GM23338 (cell line): ENCODE measurements at regions not wholly inside any gene's neighbourhood (a gene's known extent, or its start where the extent isn't known, plus 50 kb on each side); places are given as distances from the start of the nearest gene placed in this dataset.

Experiments
- ATAC-seq: fragments of 200-7000 bp; cut with Tn5 transposase; 3 replicates; pipeline ENCODE4 v1.9.1; 2020
- DNase-seq: peaks from one replicate; pipeline ENCODE4 v3.0.0-alpha.2; 2015; ENCODE audit warnings: low spot score
- H2AFZ ChIP-seq: fragments of 200-600 bp; sonication (generic); 2 replicates; pipeline ENCODE4 v1.8.0; 2016; ENCODE audit warnings: antibody characterized with exemption, mild to moderate bottlenecking, moderate library complexity
- H3F3A ChIP-seq: fragments of 200-600 bp; sonication (generic); replicated peaks from 2 replicates; pipeline ENCODE4 v1.8.0; 2017; ENCODE audit warnings: antibody characterized with exemption, mixed run types, low read depth
- H3K27ac ChIP-seq: fragments of 200-600 bp; sonication (generic); 2 replicates; pipeline ENCODE4 v1.6.1; 2016; ENCODE audit warnings: low read depth
- H3K27me3 ChIP-seq: fragments of 200-600 bp; sonication (generic); 2 replicates; pipeline ENCODE4 v1.8.0; 2016; ENCODE audit warnings: mild to moderate bottlenecking, mixed run types, moderate library complexity; ENCODE audit not compliant: insufficient read depth
- H3K36me3 ChIP-seq: fragments of 200-600 bp; sonication (generic); 2 replicates; pipeline ENCODE4 v1.8.0; 2016; ENCODE audit warnings: mild to moderate bottlenecking; ENCODE audit not compliant: insufficient read depth
- H3K4me1 ChIP-seq: fragments of 200-600 bp; sonication (generic); 2 replicates; pipeline ENCODE4 v1.8.0; 2016; ENCODE audit warnings: mild to moderate bottlenecking, moderate library complexity; ENCODE audit not compliant: insufficient read depth
- H3K4me2 ChIP-seq: fragments of 200-600 bp; sonication (generic); 2 replicates; pipeline ENCODE4 v1.7.1; 2017; ENCODE audit warnings: mixed run types
- H3K4me3 ChIP-seq: fragments of 200-600 bp; sonication (generic); 2 replicates; pipeline ENCODE4 v1.6.1; 2016; ENCODE audit warnings: mixed run types
- H3K79me2 ChIP-seq: fragments of 200-600 bp; sonication (generic); replicated peaks from 2 replicates; pipeline ENCODE4 v1.8.0; 2017; ENCODE audit warnings: mild to moderate bottlenecking; ENCODE audit not compliant: insufficient read depth
- H3K9me2 ChIP-seq: fragments of 200-600 bp; sonication (generic); 2 replicates; pipeline ENCODE4 v1.8.0; 2017; ENCODE audit not compliant: insufficient read depth
- H4K20me1 ChIP-seq: fragments of 200-600 bp; sonication (generic); replicated peaks from 2 replicates; pipeline ENCODE4 v1.8.0; 2017; ENCODE audit warnings: mild to moderate bottlenecking; ENCODE audit not compliant: insufficient read depth
- H3K27ac Mint-ChIP-seq: 2 replicates; pipeline ENCODE4 v1.8.0; 2020; ENCODE audit warnings: inconsistent platforms, mild to moderate bottlenecking, moderate library complexity, mixed read lengths
- H3K27me3 Mint-ChIP-seq: 3 replicates; pipeline ENCODE4 v1.8.0; 2022; ENCODE audit warnings: low read depth, mild to moderate bottlenecking, moderate library complexity, mixed read lengths, inconsistent platforms; ENCODE audit not compliant: insufficient read depth, poor library complexity
- H3K36me3 Mint-ChIP-seq: 3 replicates; pipeline ENCODE4 v1.8.0; 2021; ENCODE audit warnings: low read depth, mild to moderate bottlenecking, inconsistent platforms, moderate library complexity, mixed read lengths
- H3K4me1 Mint-ChIP-seq: 3 replicates; pipeline ENCODE4 v1.8.0; 2020; ENCODE audit warnings: mild to moderate bottlenecking, inconsistent platforms, mixed read lengths
- H3K4me3 Mint-ChIP-seq: 3 replicates; pipeline ENCODE4 v1.8.0; 2021; ENCODE audit warnings: moderate library complexity, mild to moderate bottlenecking, inconsistent platforms, mixed read lengths
- H3K9me3 Mint-ChIP-seq: 3 replicates; pipeline ENCODE4 v1.8.0; 2020; ENCODE audit warnings: moderate library complexity, mild to moderate bottlenecking, inconsistent platforms, mixed read lengths
- CREB1 ChIP-seq: fragments of 250-450 bp; sonication (Bioruptor Pico); IDR thresholded peaks from 2 replicates; pipeline ENCODE4 v1.5.0; 2020; ENCODE audit warnings: low read depth, mild to moderate bottlenecking, moderate library complexity
- EZH2 ChIP-seq: fragments of 200-600 bp; sonication (generic); IDR thresholded peaks from one replicate; pipeline ENCODE4 v1.8.0; 2017; ENCODE audit warnings: antibody characterized with exemption, mild to moderate bottlenecking, low read depth; ENCODE audit not compliant: unreplicated experiment
- EZH2phosphoT487 ChIP-seq: fragments of 200-600 bp; sonication (generic); IDR thresholded peaks from one replicate; pipeline ENCODE4 v1.8.1; 2018; ENCODE audit warnings: antibody characterized with exemption; ENCODE audit not compliant: unreplicated experiment
- JUNB ChIP-seq: IDR thresholded peaks from one replicate; pipeline ENCODE4 v1.6.1; 2016; ENCODE audit warnings: antibody characterized with exemption; ENCODE audit not compliant: unreplicated experiment
- NANOG ChIP-seq: IDR thresholded peaks from 2 replicates; pipeline ENCODE4 v1.6.1; 2016; ENCODE audit warnings: antibody characterized with exemption, borderline replicate concordance
- POLR2AphosphoS5 ChIP-seq: IDR thresholded peaks from 2 replicates; pipeline ENCODE4 v1.6.1; 2016; ENCODE audit warnings: antibody characterized with exemption, low read depth
- STAT1 ChIP-seq: IDR thresholded peaks from one replicate; pipeline ENCODE4 v1.6.1; 2016; ENCODE audit warnings: antibody characterized with exemption; ENCODE audit not compliant: unreplicated experiment
- ZNF114 ChIP-seq: fragments of 250-450 bp; sonication (Bioruptor Pico); IDR thresholded peaks from 2 replicates; pipeline ENCODE4 v1.5.0; 2020; ENCODE audit warnings: mild to moderate bottlenecking, moderate library complexity
- ZNF331 ChIP-seq: fragments of 250-450 bp; sonication (Bioruptor Pico); IDR thresholded peaks from 2 replicates; pipeline ENCODE4 v1.5.0; 2020; ENCODE audit warnings: low read depth, mild to moderate bottlenecking, moderate library complexity
- TF ChIP-seq, protein P1 (sequence below): fragments of 250-450 bp; sonication (Bioruptor Pico); IDR thresholded peaks from 2 replicates; pipeline ENCODE4 v1.5.0; 2020; ENCODE audit warnings: mild to moderate bottlenecking, moderate library complexity
- TF ChIP-seq, protein P2 (sequence below): IDR thresholded peaks from 2 replicates; pipeline ENCODE4 v1.6.1; 2016; ENCODE audit warnings: antibody characterized with exemption
- TF ChIP-seq, protein P3 (sequence below), 2 experiments: fragments of 200-600 bp in 1 of 2; sonication (generic) in 1 of 2; conservative IDR thresholded peaks; 2 replicates each; pipeline versions ENCODE4 v1.5.1 to v1.6.1; 2016 to 2017; ENCODE audit warnings: antibody characterized with exemption in 2 of 2, low read depth in 2 of 2, mild to moderate bottlenecking in 2 of 2, moderate library complexity in 1 of 2
- TF ChIP-seq, protein P4 (sequence below): IDR thresholded peaks from one replicate; pipeline ENCODE4 v1.6.1; 2018; ENCODE audit warnings: antibody characterized with exemption; ENCODE audit not compliant: unreplicated experiment

DNA sequence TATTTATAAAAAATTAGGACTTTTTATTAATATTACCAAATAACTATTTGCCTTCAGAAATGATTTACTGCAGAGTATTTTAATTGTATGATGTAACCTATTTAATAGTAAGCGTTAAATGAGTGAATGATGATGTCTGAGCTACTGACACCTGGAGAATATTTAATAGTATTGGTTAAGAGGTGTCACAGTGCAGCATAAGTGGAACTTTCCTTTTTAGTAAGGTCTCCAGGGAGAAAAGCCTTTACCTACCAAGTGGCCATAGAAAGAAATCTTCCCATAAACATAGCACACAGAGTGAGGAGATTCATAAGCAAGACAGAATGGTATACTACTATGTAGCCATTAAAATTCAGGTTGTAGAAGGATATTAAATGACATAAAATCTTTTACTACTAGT, 441.7 kb downstream of the TBL1XR1 start:
- no peaks in the 10 kb centered on the region for H3K4me1 Mint-ChIP-seq
- H3K9me3 Mint-ChIP-seq = peaks cover 4% of the 10 kb centered on the region; the same call in 1 of the 3 replicates
- H3K4me2 ChIP-seq = no peak overlapping the region
- H3K36me3 ChIP-seq = no peaks in the 10 kb centered on the region
- no peak for DNase-seq
- H3K27me3 ChIP-seq = no peaks in the 10 kb centered on the region
- H3K4me3 ChIP-seq = no peak overlapping the region
- H4K20me1 ChIP-seq = no peaks in the 10 kb centered on the region
- TF ChIP-seq JUNB (no peak), EZH2 (no peak), EZH2phosphoT487 (no peak), NANOG (no peak), ZNF331 (CRISPR knock-in tag) (no peak), CREB1 (no peak), STAT1 (no peak), ZNF114 (CRISPR knock-in tag) (no peak), POLR2AphosphoS5 (no peak)
- TF ChIP-seq, protein P1, sequence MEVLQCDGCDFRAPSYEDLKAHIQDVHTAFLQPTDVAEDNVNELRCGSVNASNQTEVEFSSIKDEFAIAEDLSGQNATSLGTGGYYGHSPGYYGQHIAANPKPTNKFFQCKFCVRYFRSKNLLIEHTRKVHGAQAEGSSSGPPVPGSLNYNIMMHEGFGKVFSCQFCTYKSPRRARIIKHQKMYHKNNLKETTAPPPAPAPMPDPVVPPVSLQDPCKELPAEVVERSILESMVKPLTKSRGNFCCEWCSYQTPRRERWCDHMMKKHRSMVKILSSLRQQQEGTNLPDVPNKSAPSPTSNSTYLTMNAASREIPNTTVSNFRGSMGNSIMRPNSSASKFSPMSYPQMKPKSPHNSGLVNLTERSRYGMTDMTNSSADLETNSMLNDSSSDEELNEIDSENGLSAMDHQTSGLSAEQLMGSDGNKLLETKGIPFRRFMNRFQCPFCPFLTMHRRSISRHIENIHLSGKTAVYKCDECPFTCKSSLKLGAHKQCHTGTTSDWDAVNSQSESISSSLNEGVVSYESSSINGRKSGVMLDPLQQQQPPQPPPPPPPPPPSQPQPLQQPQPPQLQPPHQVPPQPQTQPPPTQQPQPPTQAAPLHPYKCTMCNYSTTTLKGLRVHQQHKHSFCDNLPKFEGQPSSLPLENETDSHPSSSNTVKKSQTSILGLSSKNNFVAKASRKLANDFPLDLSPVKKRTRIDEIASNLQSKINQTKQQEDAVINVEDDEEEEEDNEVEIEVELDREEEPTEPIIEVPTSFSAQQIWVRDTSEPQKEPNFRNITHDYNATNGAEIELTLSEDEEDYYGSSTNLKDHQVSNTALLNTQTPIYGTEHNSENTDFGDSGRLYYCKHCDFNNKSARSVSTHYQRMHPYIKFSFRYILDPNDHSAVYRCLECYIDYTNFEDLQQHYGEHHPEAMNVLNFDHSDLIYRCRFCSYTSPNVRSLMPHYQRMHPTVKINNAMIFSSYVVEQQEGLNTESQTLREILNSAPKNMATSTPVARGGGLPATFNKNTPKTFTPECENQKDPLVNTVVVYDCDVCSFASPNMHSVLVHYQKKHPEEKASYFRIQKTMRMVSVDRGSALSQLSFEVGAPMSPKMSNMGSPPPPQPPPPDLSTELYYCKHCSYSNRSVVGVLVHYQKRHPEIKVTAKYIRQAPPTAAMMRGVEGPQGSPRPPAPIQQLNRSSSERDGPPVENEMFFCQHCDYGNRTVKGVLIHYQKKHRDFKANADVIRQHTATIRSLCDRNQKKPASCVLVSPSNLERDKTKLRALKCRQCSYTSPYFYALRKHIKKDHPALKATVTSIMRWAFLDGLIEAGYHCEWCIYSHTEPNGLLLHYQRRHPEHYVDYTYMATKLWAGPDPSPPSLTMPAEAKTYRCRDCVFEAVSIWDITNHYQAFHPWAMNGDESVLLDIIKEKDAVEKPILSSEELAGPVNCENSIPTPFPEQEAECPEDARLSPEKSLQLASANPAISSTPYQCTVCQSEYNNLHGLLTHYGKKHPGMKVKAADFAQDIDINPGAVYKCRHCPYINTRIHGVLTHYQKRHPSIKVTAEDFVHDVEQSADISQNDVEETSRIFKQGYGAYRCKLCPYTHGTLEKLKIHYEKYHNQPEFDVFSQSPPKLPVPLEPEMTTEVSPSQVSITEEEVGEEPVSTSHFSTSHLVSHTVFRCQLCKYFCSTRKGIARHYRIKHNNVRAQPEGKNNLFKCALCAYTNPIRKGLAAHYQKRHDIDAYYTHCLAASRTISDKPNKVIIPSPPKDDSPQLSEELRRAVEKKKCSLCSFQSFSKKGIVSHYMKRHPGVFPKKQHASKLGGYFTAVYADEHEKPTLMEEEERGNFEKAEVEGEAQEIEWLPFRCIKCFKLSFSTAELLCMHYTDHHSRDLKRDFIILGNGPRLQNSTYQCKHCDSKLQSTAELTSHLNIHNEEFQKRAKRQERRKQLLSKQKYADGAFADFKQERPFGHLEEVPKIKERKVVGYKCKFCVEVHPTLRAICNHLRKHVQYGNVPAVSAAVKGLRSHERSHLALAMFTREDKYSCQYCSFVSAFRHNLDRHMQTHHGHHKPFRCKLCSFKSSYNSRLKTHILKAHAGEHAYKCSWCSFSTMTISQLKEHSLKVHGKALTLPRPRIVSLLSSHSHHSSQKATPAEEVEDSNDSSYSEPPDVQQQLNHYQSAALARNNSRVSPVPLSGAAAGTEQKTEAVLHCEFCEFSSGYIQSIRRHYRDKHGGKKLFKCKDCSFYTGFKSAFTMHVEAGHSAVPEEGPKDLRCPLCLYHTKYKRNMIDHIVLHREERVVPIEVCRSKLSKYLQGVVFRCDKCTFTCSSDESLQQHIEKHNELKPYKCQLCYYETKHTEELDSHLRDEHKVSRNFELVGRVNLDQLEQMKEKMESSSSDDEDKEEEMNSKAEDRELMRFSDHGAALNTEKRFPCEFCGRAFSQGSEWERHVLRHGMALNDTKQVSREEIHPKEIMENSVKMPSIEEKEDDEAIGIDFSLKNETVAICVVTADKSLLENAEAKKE (CRISPR knock-in tag) = no peak
- TF ChIP-seq, protein P2, sequence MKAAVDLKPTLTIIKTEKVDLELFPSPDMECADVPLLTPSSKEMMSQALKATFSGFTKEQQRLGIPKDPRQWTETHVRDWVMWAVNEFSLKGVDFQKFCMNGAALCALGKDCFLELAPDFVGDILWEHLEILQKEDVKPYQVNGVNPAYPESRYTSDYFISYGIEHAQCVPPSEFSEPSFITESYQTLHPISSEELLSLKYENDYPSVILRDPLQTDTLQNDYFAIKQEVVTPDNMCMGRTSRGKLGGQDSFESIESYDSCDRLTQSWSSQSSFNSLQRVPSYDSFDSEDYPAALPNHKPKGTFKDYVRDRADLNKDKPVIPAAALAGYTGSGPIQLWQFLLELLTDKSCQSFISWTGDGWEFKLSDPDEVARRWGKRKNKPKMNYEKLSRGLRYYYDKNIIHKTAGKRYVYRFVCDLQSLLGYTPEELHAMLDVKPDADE = no peak
- TF ChIP-seq, protein P3, sequence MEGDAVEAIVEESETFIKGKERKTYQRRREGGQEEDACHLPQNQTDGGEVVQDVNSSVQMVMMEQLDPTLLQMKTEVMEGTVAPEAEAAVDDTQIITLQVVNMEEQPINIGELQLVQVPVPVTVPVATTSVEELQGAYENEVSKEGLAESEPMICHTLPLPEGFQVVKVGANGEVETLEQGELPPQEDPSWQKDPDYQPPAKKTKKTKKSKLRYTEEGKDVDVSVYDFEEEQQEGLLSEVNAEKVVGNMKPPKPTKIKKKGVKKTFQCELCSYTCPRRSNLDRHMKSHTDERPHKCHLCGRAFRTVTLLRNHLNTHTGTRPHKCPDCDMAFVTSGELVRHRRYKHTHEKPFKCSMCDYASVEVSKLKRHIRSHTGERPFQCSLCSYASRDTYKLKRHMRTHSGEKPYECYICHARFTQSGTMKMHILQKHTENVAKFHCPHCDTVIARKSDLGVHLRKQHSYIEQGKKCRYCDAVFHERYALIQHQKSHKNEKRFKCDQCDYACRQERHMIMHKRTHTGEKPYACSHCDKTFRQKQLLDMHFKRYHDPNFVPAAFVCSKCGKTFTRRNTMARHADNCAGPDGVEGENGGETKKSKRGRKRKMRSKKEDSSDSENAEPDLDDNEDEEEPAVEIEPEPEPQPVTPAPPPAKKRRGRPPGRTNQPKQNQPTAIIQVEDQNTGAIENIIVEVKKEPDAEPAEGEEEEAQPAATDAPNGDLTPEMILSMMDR (conservative IDR thresholded peaks at IDR 0.05; ENCODE audit: low read depth in 2 of 2) = no peak
- TF ChIP-seq, protein P4, sequence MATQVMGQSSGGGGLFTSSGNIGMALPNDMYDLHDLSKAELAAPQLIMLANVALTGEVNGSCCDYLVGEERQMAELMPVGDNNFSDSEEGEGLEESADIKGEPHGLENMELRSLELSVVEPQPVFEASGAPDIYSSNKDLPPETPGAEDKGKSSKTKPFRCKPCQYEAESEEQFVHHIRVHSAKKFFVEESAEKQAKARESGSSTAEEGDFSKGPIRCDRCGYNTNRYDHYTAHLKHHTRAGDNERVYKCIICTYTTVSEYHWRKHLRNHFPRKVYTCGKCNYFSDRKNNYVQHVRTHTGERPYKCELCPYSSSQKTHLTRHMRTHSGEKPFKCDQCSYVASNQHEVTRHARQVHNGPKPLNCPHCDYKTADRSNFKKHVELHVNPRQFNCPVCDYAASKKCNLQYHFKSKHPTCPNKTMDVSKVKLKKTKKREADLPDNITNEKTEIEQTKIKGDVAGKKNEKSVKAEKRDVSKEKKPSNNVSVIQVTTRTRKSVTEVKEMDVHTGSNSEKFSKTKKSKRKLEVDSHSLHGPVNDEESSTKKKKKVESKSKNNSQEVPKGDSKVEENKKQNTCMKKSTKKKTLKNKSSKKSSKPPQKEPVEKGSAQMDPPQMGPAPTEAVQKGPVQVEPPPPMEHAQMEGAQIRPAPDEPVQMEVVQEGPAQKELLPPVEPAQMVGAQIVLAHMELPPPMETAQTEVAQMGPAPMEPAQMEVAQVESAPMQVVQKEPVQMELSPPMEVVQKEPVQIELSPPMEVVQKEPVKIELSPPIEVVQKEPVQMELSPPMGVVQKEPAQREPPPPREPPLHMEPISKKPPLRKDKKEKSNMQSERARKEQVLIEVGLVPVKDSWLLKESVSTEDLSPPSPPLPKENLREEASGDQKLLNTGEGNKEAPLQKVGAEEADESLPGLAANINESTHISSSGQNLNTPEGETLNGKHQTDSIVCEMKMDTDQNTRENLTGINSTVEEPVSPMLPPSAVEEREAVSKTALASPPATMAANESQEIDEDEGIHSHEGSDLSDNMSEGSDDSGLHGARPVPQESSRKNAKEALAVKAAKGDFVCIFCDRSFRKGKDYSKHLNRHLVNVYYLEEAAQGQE = no peak
- H2AFZ ChIP-seq = no peak overlapping the region
- no peaks in the 10 kb centered on the region for H3K79me2 ChIP-seq
- no peak overlapping the region for H3K27ac ChIP-seq
- no peak overlapping the region for H3K27ac Mint-ChIP-seq
- no peak for ATAC-seq
- no peaks in the 10 kb centered on the region for H3K4me1 ChIP-seq
- no peaks in the 10 kb centered on the region; the same call in 2 of the 3 replicates for H3K36me3 Mint-ChIP-seq
- H3K4me3 Mint-ChIP-seq = no peak overlapping the region
- no peaks in the 10 kb centered on the region for H3F3A ChIP-seq
- H3K27me3 Mint-ChIP-seq = no peaks in the 10 kb centered on the region
- H3K9me2 ChIP-seq = peaks cover 5% of the 10 kb centered on the region; the same call in 1 of the 2 replicates
